ENCODE measurements at regions not wholly inside any gene's neighbourhood (a gene's known extent, or its start where the extent isn't known, plus 50 kb on each side); places are given as distances from the start of the nearest gene placed in this dataset.

- FAIRE-seq (no peak), DNase-seq (ENCODE audit: low read depth in 1 of 2, low spot score in 1 of 2) (no peak), ATAC-seq (no peak)
- WGBS (ENCODE audit: missing lambda C conversion rate): 44% methylated on average over 2 of the region's 2 CpGs
- Histone ChIP-seq H3K4me3 (no peak overlapping the region), H3K27ac (no peak overlapping the region), H3K4me1 (0 out of 3 replicates have a peak, but pooled peaks cover 4% of the 10 kb centered on the region), H3K9me3 (no peaks in the 10 kb centered on the region), H3K4me2 (no peak overlapping the region)
- TF ChIP-seq FOSL2 (IDR thresholded peaks at IDR 0.05) (no peak), FOSL2 (CRISPR knock-in tag; IDR thresholded peaks at IDR 0.05) (no peak), ZC3H11A (IDR thresholded peaks at IDR 0.05) (no peak), MAFK (IDR thresholded peaks at IDR 0.05; ENCODE audit: partially characterized antibody) (no peak), HOXB5 (CRISPR knock-in tag; IDR thresholded peaks at IDR 0.05) (no peak), NR3C1 (IDR thresholded peaks at IDR 0.05) (no peak), JUN (IDR thresholded peaks at IDR 0.05) (no peak), ZNF302 (CRISPR knock-in tag; IDR thresholded peaks at IDR 0.05) (no peak), MYC (IDR thresholded peaks at IDR 0.05; ENCODE audit: borderline replicate concordance, low read length) (no peak), CHD2 (IDR thresholded peaks at IDR 0.05; ENCODE audit: low read length, partially characterized antibody) (no peak), KDM1A (IDR thresholded peaks at IDR 0.05; ENCODE audit: low read depth) (no peak), ZSCAN20 (CRISPR knock-in tag; IDR thresholded peaks at IDR 0.05) (no peak), EP300 (IDR thresholded peaks at IDR 0.05) (no peak), SREBF2 (IDR thresholded peaks at IDR 0.05) (no peak), RNF2 (IDR thresholded peaks at IDR 0.05; ENCODE audit: borderline replicate concordance, low read depth) (no peak)
- ChIA-PET CTCF (interaction anchor here (0.5 to 3.6 kb wide), 5 partner anchors 9 to 473 kb away, joined by 3 to 33 read pairs (median 4); no protein-coding TSS in a partner anchor), POLR2A (no interaction called here)
These were observed 56.2 kb upstream of the RMDN2 start for GRCh38 chr2:37868866-37869265.

- ChIA-PET POLR2A (no interaction called here), CTCF (interaction anchor here (0.5 to 3.6 kb wide), 5 partner anchors 8 to 474 kb away, joined by 3 to 33 read pairs (median 4); no protein-coding TSS in a partner anchor)
- 40% methylated on average over 2 of the region's 2 CpGs for WGBS (ENCODE audit: missing lambda C conversion rate)
- H3K4me2 ChIP-seq: no peak overlapping the region
- ATAC-seq (no peak), FAIRE-seq (no peak), DNase-seq (ENCODE audit: low read depth in 1 of 2, low spot score in 1 of 2) (no peak)
- H3K9me3 ChIP-seq: no peaks in the 10 kb centered on the region
- H3K4me1 ChIP-seq: 0 out of 3 replicates have a peak, but pooled peaks cover 4% of the 10 kb centered on the region
- H3K27ac ChIP-seq: no peak overlapping the region
- no peak for TF ChIP-seq HOXB5 (CRISPR knock-in tag; IDR thresholded peaks at IDR 0.05)
- no peak for TF ChIP-seq HEYL (CRISPR knock-in tag; IDR thresholded peaks at IDR 0.05)
- TF ChIP-seq, protein P1, sequence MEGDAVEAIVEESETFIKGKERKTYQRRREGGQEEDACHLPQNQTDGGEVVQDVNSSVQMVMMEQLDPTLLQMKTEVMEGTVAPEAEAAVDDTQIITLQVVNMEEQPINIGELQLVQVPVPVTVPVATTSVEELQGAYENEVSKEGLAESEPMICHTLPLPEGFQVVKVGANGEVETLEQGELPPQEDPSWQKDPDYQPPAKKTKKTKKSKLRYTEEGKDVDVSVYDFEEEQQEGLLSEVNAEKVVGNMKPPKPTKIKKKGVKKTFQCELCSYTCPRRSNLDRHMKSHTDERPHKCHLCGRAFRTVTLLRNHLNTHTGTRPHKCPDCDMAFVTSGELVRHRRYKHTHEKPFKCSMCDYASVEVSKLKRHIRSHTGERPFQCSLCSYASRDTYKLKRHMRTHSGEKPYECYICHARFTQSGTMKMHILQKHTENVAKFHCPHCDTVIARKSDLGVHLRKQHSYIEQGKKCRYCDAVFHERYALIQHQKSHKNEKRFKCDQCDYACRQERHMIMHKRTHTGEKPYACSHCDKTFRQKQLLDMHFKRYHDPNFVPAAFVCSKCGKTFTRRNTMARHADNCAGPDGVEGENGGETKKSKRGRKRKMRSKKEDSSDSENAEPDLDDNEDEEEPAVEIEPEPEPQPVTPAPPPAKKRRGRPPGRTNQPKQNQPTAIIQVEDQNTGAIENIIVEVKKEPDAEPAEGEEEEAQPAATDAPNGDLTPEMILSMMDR (IDR thresholded peaks at IDR 0.05): no peak
- no peak for TF ChIP-seq POLR2A (IDR thresholded peaks at IDR 0.05; ENCODE audit: low read length)
- no peak for TF ChIP-seq KDM5A (IDR thresholded peaks at IDR 0.05)
- no peak for TF ChIP-seq REST (IDR thresholded peaks at IDR 0.05)
- TF ChIP-seq ZFP36 (IDR thresholded peaks at IDR 0.05; ENCODE audit: borderline replicate concordance, partially characterized antibody): no peak
- no peak for TF ChIP-seq BHLHE40 (IDR thresholded peaks at IDR 0.05; ENCODE audit: low read depth, low read length)
- TF ChIP-seq, protein P2, sequence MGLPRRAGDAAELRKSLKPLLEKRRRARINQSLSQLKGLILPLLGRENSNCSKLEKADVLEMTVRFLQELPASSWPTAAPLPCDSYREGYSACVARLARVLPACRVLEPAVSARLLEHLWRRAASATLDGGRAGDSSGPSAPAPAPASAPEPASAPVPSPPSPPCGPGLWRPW (IDR thresholded peaks at IDR 0.05): no peak
- no peak for TF ChIP-seq CEBPB (IDR thresholded peaks at IDR 0.05)
- TF ChIP-seq ZNF302 (CRISPR knock-in tag; IDR thresholded peaks at IDR 0.05): no peak
- H3K4me3 ChIP-seq: no peak overlapping the region
These were observed 55.8 kb upstream of the RMDN2 start for GRCh38 chr2:37869304-37869703.

Measured in A549 (cell line).